ENCODE measurements at regions not wholly inside any gene's neighbourhood (a gene's known extent, or its start where the extent isn't known, plus 50 kb on each side); places are given as distances from the start of the nearest gene placed in this dataset.

DNA sequence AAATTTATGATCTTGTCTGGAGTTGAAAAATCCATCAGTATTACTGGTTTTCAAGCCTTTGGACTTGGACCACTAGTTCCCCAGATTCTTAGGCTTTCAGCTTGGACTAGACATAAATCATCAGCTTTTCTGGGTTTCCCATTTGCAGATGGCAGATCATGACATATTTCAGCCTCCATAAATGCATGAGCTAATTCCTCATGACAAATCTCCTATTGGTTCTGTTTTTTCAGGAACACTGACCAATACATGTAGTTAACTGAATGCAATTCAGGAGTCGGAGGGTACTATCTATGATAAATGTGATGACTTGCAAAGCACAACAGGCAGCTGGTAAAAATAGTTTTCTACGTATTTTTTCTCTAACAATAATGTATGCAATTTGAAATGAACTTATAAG is 635.6 kb downstream of the TRAM1L1 start:
- Histone ChIP-seq H3K27me3 (ENCODE audit: control insufficient read depth, insufficient read depth, low read length) (no peaks in the 10 kb centered on the region), H3K36me3 (ENCODE audit: control insufficient read depth in 2 of 3, insufficient read depth in 3 of 3, low read length in 3 of 3) (no peaks in the 10 kb centered on the region), H3K9ac (ENCODE audit: low read length in 3 of 3) (no peak overlapping the region), H3K9me3 (ENCODE audit: control insufficient read depth in 2 of 3, insufficient read depth in 1 of 3, low read length in 3 of 3) (no peaks in the 10 kb centered on the region), H3K4me1 (ENCODE audit: control insufficient read depth in 2 of 3, insufficient read depth in 2 of 3, low read depth in 1 of 3, low read length in 3 of 3) (no peaks in the 10 kb centered on the region), H3K4me3 (ENCODE audit: low read length in 3 of 3) (no peak overlapping the region), H3K27ac (ENCODE audit: low read depth in 2 of 2, low read length in 2 of 2) (no peak overlapping the region)
- TF ChIP-seq, protein P1, sequence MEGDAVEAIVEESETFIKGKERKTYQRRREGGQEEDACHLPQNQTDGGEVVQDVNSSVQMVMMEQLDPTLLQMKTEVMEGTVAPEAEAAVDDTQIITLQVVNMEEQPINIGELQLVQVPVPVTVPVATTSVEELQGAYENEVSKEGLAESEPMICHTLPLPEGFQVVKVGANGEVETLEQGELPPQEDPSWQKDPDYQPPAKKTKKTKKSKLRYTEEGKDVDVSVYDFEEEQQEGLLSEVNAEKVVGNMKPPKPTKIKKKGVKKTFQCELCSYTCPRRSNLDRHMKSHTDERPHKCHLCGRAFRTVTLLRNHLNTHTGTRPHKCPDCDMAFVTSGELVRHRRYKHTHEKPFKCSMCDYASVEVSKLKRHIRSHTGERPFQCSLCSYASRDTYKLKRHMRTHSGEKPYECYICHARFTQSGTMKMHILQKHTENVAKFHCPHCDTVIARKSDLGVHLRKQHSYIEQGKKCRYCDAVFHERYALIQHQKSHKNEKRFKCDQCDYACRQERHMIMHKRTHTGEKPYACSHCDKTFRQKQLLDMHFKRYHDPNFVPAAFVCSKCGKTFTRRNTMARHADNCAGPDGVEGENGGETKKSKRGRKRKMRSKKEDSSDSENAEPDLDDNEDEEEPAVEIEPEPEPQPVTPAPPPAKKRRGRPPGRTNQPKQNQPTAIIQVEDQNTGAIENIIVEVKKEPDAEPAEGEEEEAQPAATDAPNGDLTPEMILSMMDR (IDR thresholded peaks at IDR 0.05; ENCODE audit: borderline replicate concordance, extremely low read depth, insufficient read depth), result no peak
- intact Hi-C loops (cut with DNase I), result no loop called here
- no peak for DNase-seq
- FAIRE-seq, result no peak

DNA sequence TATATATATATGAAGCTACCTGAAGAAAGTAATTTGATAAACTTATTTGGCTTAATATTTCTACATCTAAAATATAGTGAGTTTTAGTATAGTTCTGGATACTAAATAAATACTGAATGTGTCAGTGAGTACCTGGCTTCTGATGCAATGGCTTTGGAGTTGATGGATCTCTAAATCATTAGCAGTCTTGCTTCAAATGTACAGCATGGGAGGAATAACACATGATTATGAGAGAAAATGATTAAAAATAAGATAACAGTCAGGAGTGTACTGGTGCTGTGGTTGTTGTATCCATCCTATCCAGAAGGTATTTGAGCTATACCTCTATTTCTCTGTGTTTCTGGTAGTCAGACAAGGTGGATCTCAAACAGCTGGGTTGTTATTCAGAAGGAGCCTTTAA is 641.3 kb downstream of the TRAM1L1 start:
- Histone ChIP-seq H3K4me3 (ENCODE audit: low read length in 3 of 3) (no peak overlapping the region), H3K4me1 (ENCODE audit: control insufficient read depth in 2 of 3, insufficient read depth in 2 of 3, low read depth in 1 of 3, low read length in 3 of 3) (no peaks in the 10 kb centered on the region), H3K27me3 (ENCODE audit: control insufficient read depth, insufficient read depth, low read length) (no peaks in the 10 kb centered on the region), H3K9ac (ENCODE audit: low read length in 3 of 3) (no peak overlapping the region), H3K9me3 (ENCODE audit: control insufficient read depth in 2 of 3, insufficient read depth in 1 of 3, low read length in 3 of 3) (no peaks in the 10 kb centered on the region), H3K27ac (ENCODE audit: low read depth in 2 of 2, low read length in 2 of 2) (no peak overlapping the region), H3K36me3 (ENCODE audit: control insufficient read depth in 2 of 3, insufficient read depth in 3 of 3, low read length in 3 of 3) (no peaks in the 10 kb centered on the region)
- intact Hi-C loops (cut with DNase I), result no loop called here
- TF ChIP-seq, protein P1 (IDR thresholded peaks at IDR 0.05; ENCODE audit: borderline replicate concordance, extremely low read depth, insufficient read depth), result no peak
- DNase-seq (no peak), FAIRE-seq (no peak)

DNA sequence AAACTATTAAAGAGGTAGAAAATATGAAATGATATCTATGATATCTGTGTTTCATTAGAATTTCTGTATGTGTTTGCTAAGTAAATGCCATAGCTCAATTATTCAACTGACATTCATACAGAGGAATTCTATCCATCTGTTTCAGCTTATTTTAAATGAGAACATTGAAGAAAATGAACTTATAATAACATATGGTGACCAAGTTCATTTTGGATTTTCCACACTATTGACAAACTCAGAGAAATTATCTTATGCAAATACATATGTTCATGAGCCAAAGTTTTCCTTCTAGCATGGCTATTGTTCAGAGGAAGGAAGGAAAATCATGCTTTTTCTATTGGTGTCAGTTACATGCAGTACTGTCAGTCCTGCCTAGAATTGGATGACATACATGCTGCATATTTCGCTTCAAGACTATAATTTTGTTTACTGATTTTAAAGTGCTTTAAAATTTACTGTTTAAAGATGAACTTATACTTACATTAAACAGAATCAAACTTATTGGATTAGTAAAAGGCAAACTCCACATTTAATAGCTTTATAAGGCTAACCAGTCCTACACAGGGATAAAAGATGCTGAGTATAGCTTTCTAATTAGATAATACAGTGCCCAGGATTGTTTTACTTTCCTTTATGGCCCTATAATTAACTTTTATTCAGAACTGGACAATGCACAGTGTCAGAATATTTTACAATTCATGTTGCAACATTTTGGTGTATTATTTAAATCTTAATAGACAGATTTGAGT is 646.2 kb downstream of the TRAM1L1 start:
- H3K9me3 ChIP-seq (ENCODE audit: control insufficient read depth in 2 of 3, insufficient read depth in 1 of 3, low read length in 3 of 3), result no peaks in the 10 kb centered on the region
- H3K36me3 ChIP-seq (ENCODE audit: control insufficient read depth in 2 of 3, insufficient read depth in 3 of 3, low read length in 3 of 3), result no peaks in the 10 kb centered on the region
- H3K27me3 ChIP-seq (ENCODE audit: control insufficient read depth, insufficient read depth, low read length), result no peaks in the 10 kb centered on the region
- no peak for FAIRE-seq
- no peak overlapping the region for H3K27ac ChIP-seq (ENCODE audit: low read depth in 2 of 2, low read length in 2 of 2)
- intact Hi-C loops (cut with DNase I), result no loop called here
- no peak for DNase-seq
- no peaks in the 10 kb centered on the region for H3K4me1 ChIP-seq (ENCODE audit: control insufficient read depth in 2 of 3, insufficient read depth in 2 of 3, low read depth in 1 of 3, low read length in 3 of 3)
- TF ChIP-seq, protein P1 (IDR thresholded peaks at IDR 0.05; ENCODE audit: borderline replicate concordance, extremely low read depth, insufficient read depth), result no peak
- H3K4me3 ChIP-seq (ENCODE audit: low read length in 3 of 3), result no peak overlapping the region
- no peak overlapping the region for H3K9ac ChIP-seq (ENCODE audit: low read length in 3 of 3)

DNA sequence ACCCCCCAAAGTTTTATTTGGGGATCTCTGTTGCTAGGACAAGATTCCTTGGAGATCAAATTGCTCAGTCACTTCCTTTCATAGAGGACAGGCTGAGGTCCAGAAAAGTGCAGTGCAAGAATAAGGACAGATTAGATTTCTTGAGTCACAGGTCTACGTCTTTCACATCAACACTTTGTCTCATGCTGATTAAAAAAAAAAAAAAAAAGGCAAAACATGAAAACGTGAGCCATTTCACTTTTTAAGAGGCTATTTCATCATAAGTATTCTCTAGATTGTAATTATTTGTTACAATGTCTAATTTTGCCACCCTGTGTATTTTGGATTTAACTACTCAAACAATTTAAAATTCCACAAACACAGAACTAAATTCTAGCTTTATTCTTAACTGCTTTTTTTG is 647.0 kb downstream of the TRAM1L1 start:
- H3K4me1 ChIP-seq (ENCODE audit: control insufficient read depth in 2 of 3, insufficient read depth in 2 of 3, low read depth in 1 of 3, low read length in 3 of 3), result no peaks in the 10 kb centered on the region
- FAIRE-seq, result no peak
- H3K9me3 ChIP-seq (ENCODE audit: control insufficient read depth in 2 of 3, insufficient read depth in 1 of 3, low read length in 3 of 3), result no peaks in the 10 kb centered on the region
- H3K36me3 ChIP-seq (ENCODE audit: control insufficient read depth in 2 of 3, insufficient read depth in 3 of 3, low read length in 3 of 3), result no peaks in the 10 kb centered on the region
- no peaks in the 10 kb centered on the region for H3K27me3 ChIP-seq (ENCODE audit: control insufficient read depth, insufficient read depth, low read length)
- no peak overlapping the region for H3K27ac ChIP-seq (ENCODE audit: low read depth in 2 of 2, low read length in 2 of 2)
- intact Hi-C loops (cut with DNase I), result no loop called here
- H3K4me3 ChIP-seq (ENCODE audit: low read length in 3 of 3), result no peak overlapping the region
- no peak for DNase-seq
- TF ChIP-seq, protein P1 (IDR thresholded peaks at IDR 0.05; ENCODE audit: borderline replicate concordance, extremely low read depth, insufficient read depth), result no peak
- H3K9ac ChIP-seq (ENCODE audit: low read length in 3 of 3), result no peak overlapping the region

Data from kidney (tissue), 13 donors.